ENCODE measurements at regions not wholly inside any gene's neighbourhood (a gene's known extent, or its start where the extent isn't known, plus 50 kb on each side); places are given as distances from the start of the nearest gene placed in this dataset.

DNA sequence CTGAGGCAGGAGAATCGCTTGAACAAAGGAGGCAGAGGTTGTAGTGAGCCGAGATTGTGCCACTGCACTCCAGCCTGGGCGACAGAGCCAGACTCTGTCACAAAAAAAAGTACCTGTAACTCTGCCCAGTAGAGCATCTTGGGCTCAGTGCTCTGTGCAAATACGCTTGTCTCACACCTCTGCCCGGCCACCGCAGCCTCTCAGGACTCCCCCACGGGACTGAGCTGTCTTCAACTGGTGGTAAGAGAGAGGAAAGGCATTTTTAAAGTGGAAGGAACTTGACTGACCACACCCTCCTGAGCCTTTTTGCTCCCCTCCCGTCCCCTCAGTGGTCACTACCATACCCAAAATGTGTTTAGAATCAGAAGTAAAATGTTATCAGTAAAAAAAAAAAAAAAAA, 174.3 kb upstream of the PIK3R1 start:
- Histone ChIP-seq H4K20me1 (ENCODE audit: low read depth, low read length) (no peaks in the 10 kb centered on the region), H2AFZ (ENCODE audit: low read depth, low read length, severe bottlenecking) (no peak overlapping the region), H3K9ac (ENCODE audit: low read length) (no peak overlapping the region), H3K36me3 (ENCODE audit: low read length) (no peaks in the 10 kb centered on the region), H3F3A (ENCODE audit: insufficient read depth) (no peaks in the 10 kb centered on the region), H3K79me2 (ENCODE audit: insufficient read depth, low read length) (no peaks in the 10 kb centered on the region), H3K27me3 (ENCODE audit: low read length) (no peaks in the 10 kb centered on the region), H3K27ac (ENCODE audit: low read depth, low read length) (no peak overlapping the region), H3K9me3 (ENCODE audit: insufficient read depth, low read length) (no peaks in the 10 kb centered on the region), H3K4me3 (ENCODE audit: insufficient read depth, low read length, poor library complexity, severe bottlenecking) (no peak overlapping the region), H3K4me2 (ENCODE audit: low read depth, low read length, poor library complexity, severe bottlenecking) (no peak overlapping the region), H3K9me2 (replicated peaks; ENCODE audit: insufficient read depth, low read length) (no peaks in the 10 kb centered on the region)
- TF ChIP-seq, protein P1, sequence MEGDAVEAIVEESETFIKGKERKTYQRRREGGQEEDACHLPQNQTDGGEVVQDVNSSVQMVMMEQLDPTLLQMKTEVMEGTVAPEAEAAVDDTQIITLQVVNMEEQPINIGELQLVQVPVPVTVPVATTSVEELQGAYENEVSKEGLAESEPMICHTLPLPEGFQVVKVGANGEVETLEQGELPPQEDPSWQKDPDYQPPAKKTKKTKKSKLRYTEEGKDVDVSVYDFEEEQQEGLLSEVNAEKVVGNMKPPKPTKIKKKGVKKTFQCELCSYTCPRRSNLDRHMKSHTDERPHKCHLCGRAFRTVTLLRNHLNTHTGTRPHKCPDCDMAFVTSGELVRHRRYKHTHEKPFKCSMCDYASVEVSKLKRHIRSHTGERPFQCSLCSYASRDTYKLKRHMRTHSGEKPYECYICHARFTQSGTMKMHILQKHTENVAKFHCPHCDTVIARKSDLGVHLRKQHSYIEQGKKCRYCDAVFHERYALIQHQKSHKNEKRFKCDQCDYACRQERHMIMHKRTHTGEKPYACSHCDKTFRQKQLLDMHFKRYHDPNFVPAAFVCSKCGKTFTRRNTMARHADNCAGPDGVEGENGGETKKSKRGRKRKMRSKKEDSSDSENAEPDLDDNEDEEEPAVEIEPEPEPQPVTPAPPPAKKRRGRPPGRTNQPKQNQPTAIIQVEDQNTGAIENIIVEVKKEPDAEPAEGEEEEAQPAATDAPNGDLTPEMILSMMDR (IDR thresholded peaks at IDR 0.05; ENCODE audit: insufficient read depth, low read length, poor library complexity, severe bottlenecking): no peak
- TF ChIP-seq EZH2phosphoT487 (conservative IDR thresholded peaks at IDR 0.05; ENCODE audit: low read length): no peak

DNA sequence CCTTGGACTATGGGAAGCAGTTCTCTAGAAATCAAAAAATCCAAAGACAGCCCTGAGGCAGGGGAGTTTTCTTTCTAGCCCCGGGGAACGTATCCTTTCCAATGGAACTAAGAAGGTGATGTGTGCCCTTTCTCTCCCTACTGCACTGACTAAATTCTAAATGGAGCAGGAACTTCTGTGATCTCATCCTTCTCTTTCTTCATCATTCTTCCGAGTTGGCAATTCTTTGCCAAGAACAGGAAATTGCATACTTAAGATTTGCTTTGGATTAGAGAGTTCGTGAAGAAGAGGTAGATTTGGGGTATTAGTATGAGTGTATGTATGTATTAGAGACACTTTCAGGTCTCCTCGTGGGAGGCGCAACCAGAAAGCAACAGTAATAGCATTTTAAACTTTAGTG, 178.0 kb upstream of the PIK3R1 start:
- H4K20me1 ChIP-seq (ENCODE audit: low read depth, low read length): no peaks in the 10 kb centered on the region
- no peak overlapping the region for H3K27ac ChIP-seq (ENCODE audit: low read depth, low read length)
- H2AFZ ChIP-seq (ENCODE audit: low read depth, low read length, severe bottlenecking): no peak overlapping the region

DNA sequence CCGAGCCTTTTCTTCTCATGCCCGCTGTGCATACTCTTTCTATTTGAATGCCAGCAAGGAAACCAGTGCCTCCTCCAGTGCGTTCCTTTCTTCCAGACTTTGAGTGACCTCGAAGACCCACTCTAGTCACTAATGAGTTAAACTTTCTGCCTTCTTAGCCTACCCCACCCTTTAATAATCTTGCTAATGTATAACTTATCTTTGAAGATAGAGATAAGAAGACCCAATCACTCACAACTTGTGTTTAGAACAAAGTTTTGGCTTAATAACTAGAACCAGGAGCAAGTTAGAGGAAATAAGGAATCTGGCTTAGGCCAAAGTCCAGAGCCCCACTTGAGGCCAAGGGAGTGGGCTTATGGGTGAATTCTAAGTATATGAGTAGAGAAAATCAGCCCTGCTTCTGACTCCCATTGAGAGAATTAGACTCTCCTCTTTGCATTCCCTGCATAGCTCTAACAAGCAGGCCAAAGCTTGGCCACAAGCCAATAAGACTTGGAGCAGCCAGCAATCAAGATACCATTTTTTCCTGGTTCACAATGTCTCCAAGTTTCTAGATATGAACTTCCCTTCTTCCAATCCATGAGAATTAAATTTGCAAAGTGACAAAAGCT, 181.5 kb upstream of the PIK3R1 start:
- H4K20me1 ChIP-seq (ENCODE audit: low read depth, low read length): no peaks in the 10 kb centered on the region
- H3K36me3 ChIP-seq (ENCODE audit: low read length): no peaks in the 10 kb centered on the region
- no peaks in the 10 kb centered on the region; the same call in 1 of the 2 replicates for H3K9me2 ChIP-seq (replicated peaks; ENCODE audit: insufficient read depth, low read length)
- H3K4me2 ChIP-seq (ENCODE audit: low read depth, low read length, poor library complexity, severe bottlenecking): no peak overlapping the region
- no peaks in the 10 kb centered on the region for H3K79me2 ChIP-seq (ENCODE audit: insufficient read depth, low read length)
- H2AFZ ChIP-seq (ENCODE audit: low read depth, low read length, severe bottlenecking): no peak overlapping the region
- H3K9me3 ChIP-seq (ENCODE audit: insufficient read depth, low read length): no peaks in the 10 kb centered on the region
- H3F3A ChIP-seq (ENCODE audit: insufficient read depth): no peaks in the 10 kb centered on the region
- no peak overlapping the region for H3K4me3 ChIP-seq (ENCODE audit: insufficient read depth, low read length, poor library complexity, severe bottlenecking)
- no peak overlapping the region for H3K27ac ChIP-seq (ENCODE audit: low read depth, low read length)
- TF ChIP-seq, protein P1 (IDR thresholded peaks at IDR 0.05; ENCODE audit: insufficient read depth, low read length, poor library complexity, severe bottlenecking): no peak
- TF ChIP-seq EZH2phosphoT487 (conservative IDR thresholded peaks at IDR 0.05; ENCODE audit: low read length): no peak
- no peaks in the 10 kb centered on the region for H3K27me3 ChIP-seq (ENCODE audit: low read length)
- H3K9ac ChIP-seq (ENCODE audit: low read length): no peak overlapping the region

More for the DNA sequence above, 178.0 kb upstream of the PIK3R1 start:
- H3K9ac ChIP-seq (ENCODE audit: low read length): no peak overlapping the region
- H3K9me2 ChIP-seq (replicated peaks; ENCODE audit: insufficient read depth, low read length): no peaks in the 10 kb centered on the region
- no peaks in the 10 kb centered on the region for H3K27me3 ChIP-seq (ENCODE audit: low read length)
- no peaks in the 10 kb centered on the region for H3K79me2 ChIP-seq (ENCODE audit: insufficient read depth, low read length)
- H3K36me3 ChIP-seq (ENCODE audit: low read length): no peaks in the 10 kb centered on the region
- TF ChIP-seq, protein P1 (IDR thresholded peaks at IDR 0.05; ENCODE audit: insufficient read depth, low read length, poor library complexity, severe bottlenecking): no peak
- no peak for TF ChIP-seq EZH2phosphoT487 (conservative IDR thresholded peaks at IDR 0.05; ENCODE audit: low read length)
- no peaks in the 10 kb centered on the region for H3K9me3 ChIP-seq (ENCODE audit: insufficient read depth, low read length)
- H3K4me2 ChIP-seq (ENCODE audit: low read depth, low read length, poor library complexity, severe bottlenecking): no peak overlapping the region
- H3K4me3 ChIP-seq (ENCODE audit: insufficient read depth, low read length, poor library complexity, severe bottlenecking): no peak overlapping the region
- H3F3A ChIP-seq (ENCODE audit: insufficient read depth): no peaks in the 10 kb centered on the region
